ENCODE measurements at regions not wholly inside any gene's neighbourhood (a gene's known extent, or its start where the extent isn't known, plus 50 kb on each side); places are given as distances from the start of the nearest gene placed in this dataset.

DNA sequence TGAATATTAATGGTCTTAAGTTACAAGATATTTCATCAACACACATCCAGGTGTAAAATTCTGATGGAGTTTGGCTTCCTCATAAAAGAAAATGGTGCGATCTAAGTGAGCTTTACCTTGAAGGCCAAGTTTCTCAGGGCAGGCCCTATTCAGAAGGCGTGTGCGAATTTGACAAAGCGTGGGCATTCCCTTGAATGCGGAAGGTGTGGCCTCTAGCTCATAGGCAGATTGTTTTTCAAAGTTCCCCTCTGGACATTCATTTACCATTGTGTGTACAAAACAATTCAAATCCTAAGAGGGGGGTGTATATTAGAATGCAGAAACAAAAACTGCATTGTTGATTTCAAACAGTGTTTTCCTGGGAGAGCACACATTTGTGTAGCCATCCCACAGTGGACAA, 411.9 kb upstream of the PKN2 start:
- no peak overlapping the region for H3K27ac ChIP-seq (ENCODE audit: low read depth in 1 of 2, low read length in 2 of 2)
- no peak overlapping the region for H3K9ac ChIP-seq (ENCODE audit: low read depth in 1 of 2, low read length in 2 of 2)

DNA sequence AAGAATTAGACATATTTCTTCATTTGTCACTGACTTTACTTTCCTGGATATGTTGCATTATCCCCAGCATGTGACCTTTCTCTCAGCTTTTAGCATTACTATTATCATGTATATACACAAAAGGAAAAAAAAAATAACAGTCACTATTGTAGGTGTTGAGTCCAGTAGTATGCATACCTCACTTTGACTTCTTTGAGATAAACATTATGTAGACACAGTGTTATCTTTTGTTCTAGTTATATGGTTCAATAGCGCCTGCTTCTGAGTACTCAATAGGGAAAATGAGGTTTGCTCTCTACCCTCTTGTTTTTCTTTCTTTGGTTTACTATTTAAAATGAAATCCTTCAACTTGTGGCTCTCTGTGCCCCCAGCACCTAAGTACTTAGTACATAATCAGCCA, 409.6 kb upstream of the PKN2 start:
- Histone ChIP-seq H3K27me3 (ENCODE audit: control insufficient read depth in 4 of 4, insufficient read depth in 4 of 4, low read length in 3 of 4) (no peaks in the 10 kb centered on the region), H3K27ac (ENCODE audit: low read depth in 1 of 2, low read length in 2 of 2) (no peak overlapping the region), H3K36me3 (ENCODE audit: control insufficient read depth in 4 of 4, insufficient read depth in 3 of 4, low read depth in 1 of 4, low read length in 3 of 4) (no peaks in the 10 kb centered on the region), H3K9ac (ENCODE audit: low read depth in 1 of 2, low read length in 2 of 2) (no peak overlapping the region), H3K9me3 (ENCODE audit: control insufficient read depth in 4 of 4, low read length in 3 of 4) (no peaks in the 10 kb centered on the region), H3K4me1 (ENCODE audit: control insufficient read depth in 4 of 4, insufficient read depth in 4 of 4, low read length in 3 of 4) (no peaks in the 10 kb centered on the region), H3K4me3 (ENCODE audit: low read depth in 1 of 3, low read length in 3 of 3) (no peak overlapping the region)
- 93% methylated on average over 1 of the region's 1 CpG for WGBS
- no peak for DNase-seq (ENCODE audit: low spot score)
- no peak for TF ChIP-seq RAD21 (IDR thresholded peaks at IDR 0.05)
- TF ChIP-seq HNF4A (conservative IDR thresholded peaks at IDR 0.05): no peak
- TF ChIP-seq, protein P1, sequence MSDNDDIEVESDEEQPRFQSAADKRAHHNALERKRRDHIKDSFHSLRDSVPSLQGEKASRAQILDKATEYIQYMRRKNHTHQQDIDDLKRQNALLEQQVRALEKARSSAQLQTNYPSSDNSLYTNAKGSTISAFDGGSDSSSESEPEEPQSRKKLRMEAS (IDR thresholded peaks at IDR 0.05): no peak
- TF ChIP-seq, protein P2, sequence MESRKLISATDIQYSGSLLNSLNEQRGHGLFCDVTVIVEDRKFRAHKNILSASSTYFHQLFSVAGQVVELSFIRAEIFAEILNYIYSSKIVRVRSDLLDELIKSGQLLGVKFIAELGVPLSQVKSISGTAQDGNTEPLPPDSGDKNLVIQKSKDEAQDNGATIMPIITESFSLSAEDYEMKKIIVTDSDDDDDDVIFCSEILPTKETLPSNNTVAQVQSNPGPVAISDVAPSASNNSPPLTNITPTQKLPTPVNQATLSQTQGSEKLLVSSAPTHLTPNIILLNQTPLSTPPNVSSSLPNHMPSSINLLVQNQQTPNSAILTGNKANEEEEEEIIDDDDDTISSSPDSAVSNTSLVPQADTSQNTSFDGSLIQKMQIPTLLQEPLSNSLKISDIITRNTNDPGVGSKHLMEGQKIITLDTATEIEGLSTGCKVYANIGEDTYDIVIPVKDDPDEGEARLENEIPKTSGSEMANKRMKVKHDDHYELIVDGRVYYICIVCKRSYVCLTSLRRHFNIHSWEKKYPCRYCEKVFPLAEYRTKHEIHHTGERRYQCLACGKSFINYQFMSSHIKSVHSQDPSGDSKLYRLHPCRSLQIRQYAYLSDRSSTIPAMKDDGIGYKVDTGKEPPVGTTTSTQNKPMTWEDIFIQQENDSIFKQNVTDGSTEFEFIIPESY (IDR thresholded peaks at IDR 0.05): no peak
- TF ChIP-seq FOXA2 (IDR thresholded peaks at IDR 0.05): no peak
- TF ChIP-seq EGR1 (IDR thresholded peaks at IDR 0.05; ENCODE audit: low read depth in 2 of 2): no peak
- TF ChIP-seq RXRA (IDR thresholded peaks at IDR 0.05): no peak
- TF ChIP-seq NR2F2 (IDR thresholded peaks at IDR 0.05): no peak
- no peak for TF ChIP-seq SP1 (IDR thresholded peaks at IDR 0.05)
- TF ChIP-seq HNF4G (IDR thresholded peaks at IDR 0.05): no peak
- TF ChIP-seq YY1 (IDR thresholded peaks at IDR 0.05): no peak

More for the DNA sequence above, 411.9 kb upstream of the PKN2 start:
- WGBS: 97% methylated on average over 5 of the region's 5 CpGs
- H3K9me3 ChIP-seq (ENCODE audit: control insufficient read depth in 4 of 4, low read length in 3 of 4): no peaks in the 10 kb centered on the region
- TF ChIP-seq, protein P3, sequence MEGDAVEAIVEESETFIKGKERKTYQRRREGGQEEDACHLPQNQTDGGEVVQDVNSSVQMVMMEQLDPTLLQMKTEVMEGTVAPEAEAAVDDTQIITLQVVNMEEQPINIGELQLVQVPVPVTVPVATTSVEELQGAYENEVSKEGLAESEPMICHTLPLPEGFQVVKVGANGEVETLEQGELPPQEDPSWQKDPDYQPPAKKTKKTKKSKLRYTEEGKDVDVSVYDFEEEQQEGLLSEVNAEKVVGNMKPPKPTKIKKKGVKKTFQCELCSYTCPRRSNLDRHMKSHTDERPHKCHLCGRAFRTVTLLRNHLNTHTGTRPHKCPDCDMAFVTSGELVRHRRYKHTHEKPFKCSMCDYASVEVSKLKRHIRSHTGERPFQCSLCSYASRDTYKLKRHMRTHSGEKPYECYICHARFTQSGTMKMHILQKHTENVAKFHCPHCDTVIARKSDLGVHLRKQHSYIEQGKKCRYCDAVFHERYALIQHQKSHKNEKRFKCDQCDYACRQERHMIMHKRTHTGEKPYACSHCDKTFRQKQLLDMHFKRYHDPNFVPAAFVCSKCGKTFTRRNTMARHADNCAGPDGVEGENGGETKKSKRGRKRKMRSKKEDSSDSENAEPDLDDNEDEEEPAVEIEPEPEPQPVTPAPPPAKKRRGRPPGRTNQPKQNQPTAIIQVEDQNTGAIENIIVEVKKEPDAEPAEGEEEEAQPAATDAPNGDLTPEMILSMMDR (IDR thresholded peaks at IDR 0.05; ENCODE audit: low read depth, low read length, missing input control): no peak
- TF ChIP-seq GABPA (IDR thresholded peaks at IDR 0.05 in 1 of 2, conservative IDR thresholded peaks at IDR 0.05 in 1 of 2): no peak
- TF ChIP-seq SP1 (IDR thresholded peaks at IDR 0.05): no peak
- TF ChIP-seq TAF1 (conservative IDR thresholded peaks at IDR 0.05): no peak
- TF ChIP-seq YY1 (IDR thresholded peaks at IDR 0.05): no peak
- TF ChIP-seq, protein P2 (IDR thresholded peaks at IDR 0.05): no peak
- no peak for TF ChIP-seq RAD21 (IDR thresholded peaks at IDR 0.05)
- no peak for TF ChIP-seq FOXA2 (IDR thresholded peaks at IDR 0.05)
- no peak for TF ChIP-seq HNF4G (IDR thresholded peaks at IDR 0.05)
- TF ChIP-seq, protein P4, sequence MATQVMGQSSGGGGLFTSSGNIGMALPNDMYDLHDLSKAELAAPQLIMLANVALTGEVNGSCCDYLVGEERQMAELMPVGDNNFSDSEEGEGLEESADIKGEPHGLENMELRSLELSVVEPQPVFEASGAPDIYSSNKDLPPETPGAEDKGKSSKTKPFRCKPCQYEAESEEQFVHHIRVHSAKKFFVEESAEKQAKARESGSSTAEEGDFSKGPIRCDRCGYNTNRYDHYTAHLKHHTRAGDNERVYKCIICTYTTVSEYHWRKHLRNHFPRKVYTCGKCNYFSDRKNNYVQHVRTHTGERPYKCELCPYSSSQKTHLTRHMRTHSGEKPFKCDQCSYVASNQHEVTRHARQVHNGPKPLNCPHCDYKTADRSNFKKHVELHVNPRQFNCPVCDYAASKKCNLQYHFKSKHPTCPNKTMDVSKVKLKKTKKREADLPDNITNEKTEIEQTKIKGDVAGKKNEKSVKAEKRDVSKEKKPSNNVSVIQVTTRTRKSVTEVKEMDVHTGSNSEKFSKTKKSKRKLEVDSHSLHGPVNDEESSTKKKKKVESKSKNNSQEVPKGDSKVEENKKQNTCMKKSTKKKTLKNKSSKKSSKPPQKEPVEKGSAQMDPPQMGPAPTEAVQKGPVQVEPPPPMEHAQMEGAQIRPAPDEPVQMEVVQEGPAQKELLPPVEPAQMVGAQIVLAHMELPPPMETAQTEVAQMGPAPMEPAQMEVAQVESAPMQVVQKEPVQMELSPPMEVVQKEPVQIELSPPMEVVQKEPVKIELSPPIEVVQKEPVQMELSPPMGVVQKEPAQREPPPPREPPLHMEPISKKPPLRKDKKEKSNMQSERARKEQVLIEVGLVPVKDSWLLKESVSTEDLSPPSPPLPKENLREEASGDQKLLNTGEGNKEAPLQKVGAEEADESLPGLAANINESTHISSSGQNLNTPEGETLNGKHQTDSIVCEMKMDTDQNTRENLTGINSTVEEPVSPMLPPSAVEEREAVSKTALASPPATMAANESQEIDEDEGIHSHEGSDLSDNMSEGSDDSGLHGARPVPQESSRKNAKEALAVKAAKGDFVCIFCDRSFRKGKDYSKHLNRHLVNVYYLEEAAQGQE (IDR thresholded peaks at IDR 0.05): no peak
- TF ChIP-seq FOXA1 (IDR thresholded peaks at IDR 0.05): no peak
- TF ChIP-seq NR2F2 (IDR thresholded peaks at IDR 0.05): no peak
- TF ChIP-seq, protein P1 (IDR thresholded peaks at IDR 0.05): no peak
- no peak for TF ChIP-seq RXRA (IDR thresholded peaks at IDR 0.05)
- TF ChIP-seq EGR1 (IDR thresholded peaks at IDR 0.05; ENCODE audit: low read depth in 2 of 2): no peak
- TF ChIP-seq HNF4A (conservative IDR thresholded peaks at IDR 0.05): no peak
- no peaks in the 10 kb centered on the region for H3K4me1 ChIP-seq (ENCODE audit: control insufficient read depth in 4 of 4, insufficient read depth in 4 of 4, low read length in 3 of 4)
- DNase-seq (ENCODE audit: low spot score): no peak
- no peak overlapping the region for H3K4me3 ChIP-seq (ENCODE audit: low read depth in 1 of 3, low read length in 3 of 3)
- H3K36me3 ChIP-seq (ENCODE audit: control insufficient read depth in 4 of 4, insufficient read depth in 3 of 4, low read depth in 1 of 4, low read length in 3 of 4): no peaks in the 10 kb centered on the region
- no peaks in the 10 kb centered on the region for H3K27me3 ChIP-seq (ENCODE audit: control insufficient read depth in 4 of 4, insufficient read depth in 4 of 4, low read length in 3 of 4)
